ENCODE measurements at regions not wholly inside any gene's neighbourhood (a gene's known extent, or its start where the extent isn't known, plus 50 kb on each side); places are given as distances from the start of the nearest gene placed in this dataset.
A peak's percentile ranks its signal among the peaks of the same experiment; 100 is the strongest.

- DNase-seq (no peak), ATAC-seq (no peak)
- intact Hi-C loops (cut with DNase I) = loop anchor here (10.0 kb wide), 1 partner anchor 60 kb away; no protein-coding TSS in a partner anchor
- no peaks in the 10 kb centered on the region for H3K36me3 ChIP-seq (replicated peaks in 1 of 2; ENCODE audit: insufficient read depth in 1 of 2, low read depth in 2 of 2)
- no peaks in the 10 kb centered on the region for H3K27me3 ChIP-seq
- H3K9me3 ChIP-seq = no peaks in the 10 kb centered on the region
- 77 to 83% methylated on average over 4 of the region's 4 CpGs for WGBS, 2 donors
- no peak for TF ChIP-seq POLR2A (IDR thresholded peaks at IDR 0.05)
- H3K4me3 ChIP-seq = no peak overlapping the region
- H3K4me1 ChIP-seq = peaks cover 2% of the 10 kb centered on the region
- H3K27ac ChIP-seq = no peak overlapping the region
These were observed 248.3 kb upstream of the ANO5 start for GRCh38 chr11:21944577-21944976.

- H3K4me3 ChIP-seq = no peak overlapping the region
- no peaks in the 10 kb centered on the region for H3K9me3 ChIP-seq
- no peak overlapping the region for H3K27ac ChIP-seq
- TF ChIP-seq POLR2A (IDR thresholded peaks at IDR 0.05) (no peak), CTCF (IDR thresholded peaks at IDR 0.05) (no peak)
- ATAC-seq (no peak), DNase-seq (no peak)
- H3K4me1 ChIP-seq = peaks cover 3% of the 10 kb centered on the region
- no peaks in the 10 kb centered on the region for H3K27me3 ChIP-seq
- no peaks in the 10 kb centered on the region for H3K36me3 ChIP-seq (replicated peaks in 1 of 2; ENCODE audit: insufficient read depth in 1 of 2, low read depth in 2 of 2)
- 41 to 45% methylated on average over 1 of the region's 1 CpG for WGBS, 2 donors
- intact Hi-C loops (cut with DNase I) = loop anchor here (10.0 kb wide), 1 partner anchor 56 kb away; no protein-coding TSS in a partner anchor
These were observed 244.0 kb upstream of the ANO5 start for GRCh38 chr11:21948876-21949275.

- no peak overlapping the region for H3K27ac ChIP-seq
- intact Hi-C loops (cut with DNase I) = loop anchor here (10.0 kb wide), 1 partner anchor 55 kb away; no protein-coding TSS in a partner anchor
- ATAC-seq = peak; percentile 68
- no peak for TF ChIP-seq POLR2A (IDR thresholded peaks at IDR 0.05)
- TF ChIP-seq CTCF (IDR thresholded peaks at IDR 0.05) = no peak
- WGBS, 2 donors = 49 to 53% methylated on average over 3 of the region's 3 CpGs
- H3K4me1 ChIP-seq = peaks cover 3% of the 10 kb centered on the region
- no peak overlapping the region for H3K4me3 ChIP-seq
- peak in 1 of 4 donors; percentile 11 for DNase-seq
- H3K9me3 ChIP-seq = no peaks in the 10 kb centered on the region
- no peaks in the 10 kb centered on the region for H3K27me3 ChIP-seq
- no peaks in the 10 kb centered on the region for H3K36me3 ChIP-seq (replicated peaks in 1 of 2; ENCODE audit: insufficient read depth in 1 of 2, low read depth in 2 of 2)
These were observed 243.0 kb upstream of the ANO5 start for GRCh38 chr11:21949763-21950413.

GRCh38 chr11:21963013-21963412 is 229.9 kb upstream of the ANO5 start:
- Histone ChIP-seq H3K27ac (no peak overlapping the region), H3K9me3 (no peaks in the 10 kb centered on the region), H3K4me1 (no peaks in the 10 kb centered on the region), H3K27me3 (no peaks in the 10 kb centered on the region), H3K36me3 (replicated peaks in 1 of 2; ENCODE audit: insufficient read depth in 1 of 2, low read depth in 2 of 2) (no peaks in the 10 kb centered on the region), H3K4me3 (no peak overlapping the region)
- TF ChIP-seq CTCF (IDR thresholded peaks at IDR 0.05) (no peak), POLR2A (IDR thresholded peaks at IDR 0.05) (no peak)
- DNase-seq (no peak), ATAC-seq (no peak)
- 30 to 54% methylated on average over 2 of the region's 2 CpGs for WGBS, 2 donors
- intact Hi-C loops (cut with DNase I) = no loop called here

- no peak for ATAC-seq
These were observed 227.7 kb upstream of the ANO5 start for GRCh38 chr11:21965221-21965620.

More at GRCh38 chr11:21965221-21965620, 227.7 kb upstream of the ANO5 start:
- intact Hi-C loops (cut with DNase I) = no loop called here
- no peaks in the 10 kb centered on the region for H3K36me3 ChIP-seq (replicated peaks in 1 of 2; ENCODE audit: insufficient read depth in 1 of 2, low read depth in 2 of 2)
- H3K4me1 ChIP-seq = no peaks in the 10 kb centered on the region
- TF ChIP-seq POLR2A (IDR thresholded peaks at IDR 0.05) (no peak), CTCF (IDR thresholded peaks at IDR 0.05) (no peak)
- 61 to 67% methylated on average over 5 of the region's 5 CpGs for WGBS, 2 donors
- no peak overlapping the region for H3K4me3 ChIP-seq
- no peak overlapping the region for H3K27ac ChIP-seq
- DNase-seq = no peak
- H3K9me3 ChIP-seq = no peaks in the 10 kb centered on the region
- no peaks in the 10 kb centered on the region for H3K27me3 ChIP-seq

Measured in body of pancreas (tissue), 4 donors.